HL-60/S4 treated with phorbol 12-myristate 13-acetate at 8.2 ng/mL for 4 days and 3 days (cell line): ENCODE measurements at regions not wholly inside any gene's neighbourhood (a gene's known extent, or its start where the extent isn't known, plus 50 kb on each side); places are given as distances from the start of the nearest gene placed in this dataset.
"Not testable (repeated sequence)": the region's sequence is repeated elsewhere in the genome, so short reads cannot be mapped to it uniquely, and the experiment has no call there.

Experiments
- in situ Hi-C: fragments of 300-500 bp; cut with MboI; formaldehyde crosslinking; loops from 2 replicates; pipeline ENCODE4 v1.15.0; 2022; ENCODE audit warnings: low sequenced_read_pairs

DNA sequence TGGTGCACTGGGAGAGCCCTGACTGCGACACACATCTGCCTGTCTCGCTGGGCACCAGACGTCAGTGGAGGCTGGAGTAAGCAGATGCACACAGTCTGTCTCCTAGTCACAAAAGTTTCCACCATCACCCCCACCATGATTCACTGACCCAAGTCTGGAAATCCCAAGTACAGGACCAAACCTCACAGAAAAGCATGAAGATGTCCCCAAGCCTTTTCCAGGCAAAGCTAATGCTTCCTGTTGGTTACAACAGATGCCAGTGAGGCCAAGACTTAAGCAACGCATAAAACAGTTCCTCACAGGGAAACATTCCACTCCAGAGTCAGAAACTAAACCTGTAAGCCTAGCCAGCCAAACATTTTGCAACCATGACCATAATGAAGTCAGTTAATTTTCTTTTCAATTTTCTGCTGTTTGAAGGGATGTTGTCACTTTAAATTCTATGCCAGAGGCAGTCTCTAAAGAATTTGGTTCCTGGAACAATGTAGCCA lies 259.3 kb upstream of the SLC30A5 start:
- in situ Hi-C loops: no loop called here

- in situ Hi-C loops: no loop called here
Observed at GRCh38 chr5:68838157-68838718, 255.6 kb upstream of the SLC30A5 start.

DNA sequence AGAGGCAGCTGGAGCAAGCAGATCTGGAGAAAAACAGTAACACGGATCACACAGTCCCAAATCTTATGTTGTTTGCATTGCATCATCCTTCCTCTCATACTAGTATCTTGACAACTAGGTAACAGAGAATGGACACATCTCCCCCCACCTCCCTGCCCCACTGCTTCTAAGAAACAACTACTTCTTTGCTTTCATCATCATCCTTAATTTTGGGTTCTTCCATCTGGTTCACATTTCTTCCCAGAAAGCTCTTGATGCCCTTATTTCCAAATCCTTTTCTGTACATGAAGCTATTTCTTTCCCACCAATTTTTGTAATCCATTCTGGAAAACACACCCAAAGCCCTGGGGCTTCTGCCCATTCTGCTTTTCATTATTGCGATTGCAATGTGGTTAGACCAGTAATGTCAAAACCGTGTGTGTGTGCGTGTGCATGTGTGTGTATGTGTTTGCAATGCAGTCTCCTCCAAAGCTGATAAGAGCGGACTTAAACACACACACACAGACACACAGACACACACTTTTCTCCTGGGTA lies 254.7 kb upstream of the SLC30A5 start:
- in situ Hi-C loops: no loop called here

DNA sequence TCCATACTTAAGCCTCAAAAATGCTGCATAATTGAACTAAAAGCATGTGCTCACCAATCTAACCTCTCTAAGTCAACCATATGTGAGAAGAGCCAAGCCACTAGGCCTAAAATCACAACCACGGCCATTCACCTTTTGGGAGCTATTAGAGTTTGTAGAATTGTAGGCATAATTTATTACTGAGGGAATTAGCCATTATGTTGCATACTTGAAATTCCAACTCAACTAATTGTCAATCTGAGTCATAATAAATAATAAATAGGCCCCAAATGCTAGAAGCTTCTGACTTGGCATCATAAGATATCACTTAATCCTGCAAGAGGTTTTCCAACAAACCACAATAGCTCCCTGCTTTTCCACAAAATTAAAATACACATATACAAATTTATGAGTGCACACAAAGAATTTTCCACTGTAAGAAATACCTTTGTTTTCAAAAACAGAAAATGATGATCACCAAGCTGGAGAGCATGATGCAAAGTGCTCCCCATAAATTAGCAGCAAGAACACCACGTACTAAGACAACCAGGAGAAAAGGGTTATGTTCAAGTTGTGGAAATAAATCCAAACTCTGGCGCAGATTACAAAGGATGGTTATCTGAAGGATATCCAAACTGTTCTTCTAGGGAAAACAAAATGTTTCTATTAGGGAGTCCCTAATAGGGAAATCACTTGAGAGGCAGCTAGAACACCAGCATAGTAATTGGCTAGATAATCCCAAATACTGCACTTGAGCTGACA lies 250.0 kb upstream of the SLC30A5 start:
- in situ Hi-C loops: no loop called here

DNA sequence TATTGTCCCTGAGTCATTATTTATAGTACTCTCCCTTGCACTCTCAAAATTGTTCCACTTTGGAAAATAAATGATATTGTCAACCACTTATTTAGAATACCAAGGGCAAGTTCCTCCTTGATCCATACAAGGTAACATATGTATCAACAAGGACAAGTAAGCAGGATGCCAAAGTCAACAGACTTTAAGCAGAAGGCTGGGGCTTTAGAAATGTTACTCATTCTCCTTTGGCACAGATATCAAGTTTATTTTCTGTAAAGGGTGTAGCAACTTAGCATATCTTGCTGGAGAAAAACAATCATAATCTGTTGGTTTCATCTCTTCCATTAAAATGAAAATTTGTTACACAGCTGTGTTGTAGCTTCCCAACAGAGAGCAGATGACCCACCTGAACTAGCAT lies 248.7 kb upstream of the SLC30A5 start:
- in situ Hi-C loops: no loop called here

GRCh38 chr5:68846828-68847227 lies 247.0 kb upstream of the SLC30A5 start:
- in situ Hi-C loops: no loop called here

DNA sequence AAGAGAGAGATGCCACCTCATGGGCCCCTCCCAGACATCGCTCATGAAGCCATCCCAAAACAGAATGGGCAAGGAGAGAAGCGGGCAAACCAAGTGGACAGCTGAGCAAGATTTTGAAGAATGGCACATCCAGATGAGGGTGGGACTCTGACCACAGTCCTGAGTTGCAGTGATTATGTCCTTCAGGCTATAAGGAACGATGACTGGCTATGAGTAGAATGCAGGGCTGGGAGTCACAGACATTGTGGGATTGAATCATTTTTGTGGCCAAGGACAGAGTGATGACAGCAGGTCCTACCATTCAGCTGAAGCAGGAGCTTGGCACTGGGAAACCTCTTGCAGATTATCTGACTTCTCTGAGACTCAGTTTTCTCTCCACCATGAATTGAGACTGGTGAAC lies 245.7 kb upstream of the SLC30A5 start:
- in situ Hi-C loops: no loop called here

DNA sequence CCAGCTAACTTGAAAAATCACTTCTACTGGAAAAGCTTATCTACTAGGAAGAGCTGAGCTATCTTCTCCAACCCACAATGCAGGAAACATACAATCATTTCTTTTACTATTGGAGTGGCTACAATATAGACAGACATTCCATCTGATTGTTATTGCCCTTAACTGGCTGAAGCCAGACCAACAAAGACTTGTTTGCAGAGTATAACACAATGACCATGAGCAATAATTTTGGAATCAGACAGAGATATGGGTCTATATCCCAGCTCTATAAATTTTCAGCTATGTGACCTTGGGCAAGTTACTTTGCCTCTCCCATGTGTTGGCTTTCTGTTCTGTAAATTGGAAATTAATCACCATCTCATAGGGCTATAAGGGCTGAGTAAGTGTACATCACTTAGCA lies 244.7 kb upstream of the SLC30A5 start:
- in situ Hi-C loops: no loop called here

- in situ Hi-C loops: no loop called here
Observed at GRCh38 chr5:68849906-68850305, 243.9 kb upstream of the SLC30A5 start.

- in situ Hi-C loops: no loop called here
Observed at GRCh38 chr5:68861099-68861498, 232.7 kb upstream of the SLC30A5 start.

- in situ Hi-C loops: no loop called here
Observed at GRCh38 chr5:68862560-68862959, 231.3 kb upstream of the SLC30A5 start.

DNA sequence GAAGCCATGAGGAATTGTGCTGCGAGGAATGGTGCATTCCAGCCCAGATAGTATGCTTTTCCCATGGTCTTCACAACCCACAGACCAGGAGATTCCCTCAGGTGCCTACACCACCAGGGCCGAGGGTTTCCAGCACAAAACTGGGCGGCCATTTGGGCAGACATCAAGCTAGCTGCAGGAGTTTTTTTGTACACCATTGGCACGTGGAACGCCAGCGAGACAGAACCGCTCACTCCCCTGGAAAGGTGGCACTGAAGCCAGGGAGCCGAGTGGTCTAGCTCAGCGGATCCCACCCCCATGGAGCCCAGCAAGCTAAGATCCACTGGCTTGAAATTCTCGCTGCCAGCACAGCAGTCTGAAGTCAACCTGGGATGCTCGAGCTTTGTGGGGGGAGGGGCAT lies 228.6 kb upstream of the SLC30A5 start:
- in situ Hi-C loops: not testable (repeated sequence)

DNA sequence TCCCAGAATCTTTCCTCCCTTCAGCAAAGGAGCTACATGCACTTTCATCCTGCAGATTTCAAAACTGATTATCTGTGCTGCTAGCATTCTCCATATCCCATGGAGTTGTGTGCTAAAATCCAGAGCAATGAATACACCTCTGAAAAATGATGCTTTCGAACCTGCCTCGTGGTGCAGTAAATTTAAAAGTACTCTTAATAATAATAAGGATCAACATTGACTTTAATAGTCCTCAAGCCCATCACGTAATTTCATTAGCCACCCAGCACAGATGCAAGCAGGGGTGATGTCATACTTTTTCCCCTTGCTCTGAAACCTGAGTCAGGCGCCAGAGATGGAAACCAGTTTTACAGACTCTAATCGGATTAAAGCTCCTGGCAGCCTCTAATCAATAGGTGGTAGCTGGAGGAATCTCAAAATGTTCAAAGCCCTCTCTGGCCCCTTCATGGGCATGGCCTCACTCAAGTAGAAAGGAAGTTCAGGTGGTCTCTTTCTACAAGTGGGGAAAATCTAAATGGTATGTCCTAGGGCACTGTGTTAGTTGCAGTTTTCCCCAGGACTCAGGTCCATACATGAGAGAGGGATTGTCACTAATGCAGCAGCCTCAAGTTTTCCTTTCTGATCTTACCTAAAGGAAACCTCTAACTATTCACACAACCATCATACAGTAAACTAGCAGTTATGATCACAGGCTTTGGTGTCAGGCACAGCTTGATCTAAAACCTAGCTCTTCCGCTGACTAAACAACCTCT lies 221.6 kb upstream of the SLC30A5 start:
- in situ Hi-C loops: no loop called here

GRCh38 chr5:68873198-68873597 lies 220.6 kb upstream of the SLC30A5 start:
- in situ Hi-C loops: no loop called here

DNA sequence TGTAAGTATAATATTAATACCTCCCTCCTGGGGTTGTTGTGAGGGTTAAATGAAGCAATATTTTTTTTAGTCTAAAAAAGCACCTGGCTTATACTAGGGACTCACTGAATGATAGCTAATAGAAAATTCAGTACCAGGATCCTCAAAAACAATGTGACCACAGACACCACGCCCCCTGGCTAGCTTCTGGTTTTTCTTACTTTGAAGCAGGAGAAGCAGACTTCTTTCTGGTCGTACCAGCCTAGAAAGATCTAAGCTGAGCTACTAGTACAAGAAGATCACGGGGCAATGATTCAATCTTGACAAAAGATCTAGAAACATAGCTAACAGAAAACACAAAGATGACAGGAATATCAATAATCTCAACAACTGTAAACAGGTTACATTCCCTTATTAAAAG lies 218.5 kb upstream of the SLC30A5 start:
- in situ Hi-C loops: no loop called here

- in situ Hi-C loops: no loop called here
Observed at GRCh38 chr5:68883436-68883835, 210.4 kb upstream of the SLC30A5 start.

DNA sequence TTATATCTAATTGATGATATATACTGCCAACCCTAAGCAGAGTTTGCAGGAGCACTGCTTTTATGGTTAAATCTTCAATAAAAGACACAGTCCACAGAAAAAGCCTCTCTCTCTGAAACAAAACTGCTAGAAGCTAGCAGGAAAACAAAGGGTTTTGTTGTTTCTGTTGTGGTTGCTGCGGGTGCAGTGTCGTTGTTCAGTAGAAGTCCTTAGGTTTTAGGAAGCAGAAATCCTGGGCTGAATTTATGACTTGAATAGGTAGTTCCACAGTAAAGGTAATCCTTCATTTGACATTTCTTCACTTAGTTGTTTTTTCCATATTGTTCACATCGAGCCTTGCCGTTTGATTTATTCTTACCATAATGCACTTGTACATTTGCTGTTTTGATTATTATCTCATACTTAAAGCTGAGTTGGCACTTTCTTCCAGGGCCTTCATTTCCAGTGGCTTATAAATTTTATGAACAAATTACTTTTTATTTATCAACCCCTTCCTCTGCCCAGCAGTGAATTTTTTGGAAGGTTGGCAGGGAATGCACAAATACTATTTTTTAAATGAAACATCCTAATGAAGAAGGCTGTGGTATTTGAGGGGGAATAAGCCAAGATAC lies 209.6 kb upstream of the SLC30A5 start:
- in situ Hi-C loops: no loop called here

GRCh38 chr5:68884883-68885282 lies 208.9 kb upstream of the SLC30A5 start:
- in situ Hi-C loops: no loop called here

DNA sequence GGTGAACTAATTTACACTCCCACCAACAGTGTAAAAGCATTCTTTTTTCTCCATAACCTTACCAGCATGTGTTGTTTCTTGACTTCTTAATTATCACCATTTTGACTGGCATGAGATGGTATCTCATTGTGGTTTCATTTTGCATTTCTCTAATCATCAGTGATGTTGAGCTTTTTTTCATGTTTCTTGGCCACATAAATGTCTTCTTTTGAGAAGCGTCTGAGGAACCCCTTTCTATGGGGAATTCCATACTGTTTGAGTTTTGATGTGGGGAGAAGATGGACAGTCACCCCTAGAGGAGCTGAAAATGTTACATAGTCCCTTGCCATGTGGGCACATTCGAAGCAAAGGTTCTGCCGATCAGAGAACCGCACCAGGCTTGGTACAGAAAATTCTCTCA lies 207.0 kb upstream of the SLC30A5 start:
- in situ Hi-C loops: no loop called here

DNA sequence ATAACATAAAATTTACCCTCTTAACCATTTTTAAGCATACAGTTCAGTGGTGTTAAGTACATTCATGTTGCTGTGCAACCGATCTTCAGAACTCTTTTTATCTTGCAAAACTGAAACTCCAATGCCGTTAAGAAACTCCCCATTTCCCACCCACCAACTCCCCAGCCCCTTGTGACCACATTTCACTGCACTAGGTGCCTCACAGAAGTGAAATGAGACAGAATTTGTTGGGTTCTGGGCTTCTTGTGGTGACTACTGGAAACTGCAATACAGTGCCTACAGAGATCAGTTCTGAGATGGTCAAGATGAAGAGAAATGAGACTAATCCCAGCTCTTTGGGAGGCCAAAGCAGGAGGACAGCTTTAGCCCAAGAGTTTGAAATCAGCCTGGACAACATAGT lies 202.1 kb upstream of the SLC30A5 start:
- in situ Hi-C loops: no loop called here

- in situ Hi-C loops: no loop called here
Observed at GRCh38 chr5:68894673-68895072, 199.1 kb upstream of the SLC30A5 start.
